ENCODE measurements at regions not wholly inside any gene's neighbourhood (a gene's known extent, or its start where the extent isn't known, plus 50 kb on each side); places are given as distances from the start of the nearest gene placed in this dataset.

- no peaks in the 10 kb centered on the region for H3K4me1 ChIP-seq
- H3K36me3 ChIP-seq = no peaks in the 10 kb centered on the region
- no peak for DNase-seq
- H3K9me3 ChIP-seq = no peaks in the 10 kb centered on the region
- H3K27ac ChIP-seq = no peak overlapping the region
- intact Hi-C loops (cut with DNase I) = no loop called here
- FAIRE-seq = no peak
- H3K4me3 ChIP-seq = no peak overlapping the region
- ATAC-seq = no peak
- no peak for TF ChIP-seq CTCF (IDR thresholded peaks at IDR 0.05)
- 56 to 57% methylated on average over 5 of the region's 5 CpGs for WGBS, 2 donors
- peaks cover 0 to 10% (median 0%) of the 10 kb centered on the region in 4 donors for H3K27me3 ChIP-seq
Observed at GRCh38 chr18:7382328-7383001, 151.6 kb downstream of the LRRC30 start.

- no peaks in the 10 kb centered on the region for H3K9me3 ChIP-seq
- no peak overlapping the region for H3K27ac ChIP-seq
- no peak for TF ChIP-seq CTCF (IDR thresholded peaks at IDR 0.05)
- no peaks in the 10 kb centered on the region for H3K36me3 ChIP-seq
- DNase-seq (no peak), ATAC-seq (no peak), FAIRE-seq (no peak)
- intact Hi-C loops (cut with DNase I) = no loop called here
- H3K27me3 ChIP-seq = peaks cover 0 to 10% (median 0%) of the 10 kb centered on the region in 4 donors
- H3K4me1 ChIP-seq = no peaks in the 10 kb centered on the region
- no peak overlapping the region for H3K4me3 ChIP-seq
- 56 to 66% methylated on average over 17 of the region's 17 CpGs for WGBS, 2 donors
Observed at GRCh38 chr18:7383002-7383980, 152.4 kb downstream of the LRRC30 start.

GRCh38 chr18:7388741-7389140 is 157.9 kb downstream of the LRRC30 start:
- Histone ChIP-seq H3K9me3 (no peaks in the 10 kb centered on the region), H3K36me3 (no peaks in the 10 kb centered on the region), H3K4me1 (no peaks in the 10 kb centered on the region), H3K4me3 (no peak overlapping the region), H3K27ac (no peak overlapping the region), H3K27me3 (peaks cover 0 to 4% (median 0%) of the 10 kb centered on the region in 4 donors)
- no peak for DNase-seq
- WGBS, 2 donors = 16 to 30% methylated on average over 5 of the region's 5 CpGs
- no peak for FAIRE-seq
- ATAC-seq = no peak
- intact Hi-C loops (cut with DNase I) = no loop called here
- TF ChIP-seq CTCF (IDR thresholded peaks at IDR 0.05) = no peak

- Histone ChIP-seq H3K4me3 (no peak overlapping the region), H3K4me1 (no peaks in the 10 kb centered on the region), H3K27me3 (peaks cover 0 to 4% (median 0%) of the 10 kb centered on the region in 4 donors), H3K36me3 (no peaks in the 10 kb centered on the region), H3K9me3 (no peaks in the 10 kb centered on the region), H3K27ac (no peak overlapping the region)
- intact Hi-C loops (cut with DNase I) = no loop called here
- DNase-seq (no peak), FAIRE-seq (no peak), ATAC-seq (no peak)
- TF ChIP-seq CTCF (IDR thresholded peaks at IDR 0.05) = no peak
- WGBS, 2 donors = 54 to 62% methylated on average over 5 of the region's 5 CpGs
Observed at GRCh38 chr18:7390731-7391492, 160.0 kb downstream of the LRRC30 start.
